ENCODE measurements at regions not wholly inside any gene's neighbourhood (a gene's known extent, or its start where the extent isn't known, plus 50 kb on each side); places are given as distances from the start of the nearest gene placed in this dataset.

GRCh38 chr9:12933957-12934356, 159.1 kb downstream of the LURAP1L start (continued):
- TF ChIP-seq, protein P1, sequence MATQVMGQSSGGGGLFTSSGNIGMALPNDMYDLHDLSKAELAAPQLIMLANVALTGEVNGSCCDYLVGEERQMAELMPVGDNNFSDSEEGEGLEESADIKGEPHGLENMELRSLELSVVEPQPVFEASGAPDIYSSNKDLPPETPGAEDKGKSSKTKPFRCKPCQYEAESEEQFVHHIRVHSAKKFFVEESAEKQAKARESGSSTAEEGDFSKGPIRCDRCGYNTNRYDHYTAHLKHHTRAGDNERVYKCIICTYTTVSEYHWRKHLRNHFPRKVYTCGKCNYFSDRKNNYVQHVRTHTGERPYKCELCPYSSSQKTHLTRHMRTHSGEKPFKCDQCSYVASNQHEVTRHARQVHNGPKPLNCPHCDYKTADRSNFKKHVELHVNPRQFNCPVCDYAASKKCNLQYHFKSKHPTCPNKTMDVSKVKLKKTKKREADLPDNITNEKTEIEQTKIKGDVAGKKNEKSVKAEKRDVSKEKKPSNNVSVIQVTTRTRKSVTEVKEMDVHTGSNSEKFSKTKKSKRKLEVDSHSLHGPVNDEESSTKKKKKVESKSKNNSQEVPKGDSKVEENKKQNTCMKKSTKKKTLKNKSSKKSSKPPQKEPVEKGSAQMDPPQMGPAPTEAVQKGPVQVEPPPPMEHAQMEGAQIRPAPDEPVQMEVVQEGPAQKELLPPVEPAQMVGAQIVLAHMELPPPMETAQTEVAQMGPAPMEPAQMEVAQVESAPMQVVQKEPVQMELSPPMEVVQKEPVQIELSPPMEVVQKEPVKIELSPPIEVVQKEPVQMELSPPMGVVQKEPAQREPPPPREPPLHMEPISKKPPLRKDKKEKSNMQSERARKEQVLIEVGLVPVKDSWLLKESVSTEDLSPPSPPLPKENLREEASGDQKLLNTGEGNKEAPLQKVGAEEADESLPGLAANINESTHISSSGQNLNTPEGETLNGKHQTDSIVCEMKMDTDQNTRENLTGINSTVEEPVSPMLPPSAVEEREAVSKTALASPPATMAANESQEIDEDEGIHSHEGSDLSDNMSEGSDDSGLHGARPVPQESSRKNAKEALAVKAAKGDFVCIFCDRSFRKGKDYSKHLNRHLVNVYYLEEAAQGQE (IDR thresholded peaks at IDR 0.05; ENCODE audit: low read depth, low read length), result 0 out of 2 replicates have a peak, but pooled peaks have one; percentile 31
- TF ChIP-seq RCOR1 (IDR thresholded peaks at IDR 0.05; ENCODE audit: low read length) (no peak), ZBTB33 (IDR thresholded peaks at IDR 0.05; ENCODE audit: borderline replicate concordance, low read depth) (no peak), RAD21 (IDR thresholded peaks at IDR 0.05; ENCODE audit: low read length) (no peak), FOSL2 (IDR thresholded peaks at IDR 0.05; ENCODE audit: borderline replicate concordance, low read depth) (peak; percentile 71), FOXJ3 (CRISPR knock-in tag; IDR thresholded peaks at IDR 0.05) (no peak), MXI1 (IDR thresholded peaks at IDR 0.05; ENCODE audit: low read depth, low read length) (no peak), RFX5 (IDR thresholded peaks at IDR 0.05; ENCODE audit: low read length) (no peak), YY1 (IDR thresholded peaks at IDR 0.05; ENCODE audit: low read depth) (no peak), SMC3 (IDR thresholded peaks at IDR 0.05; ENCODE audit: low read depth, low read length) (no peak), MAX (IDR thresholded peaks at IDR 0.05; ENCODE audit: low read depth) (0 out of 2 replicates have a peak, but pooled peaks have one; percentile 27), RXRA (IDR thresholded peaks at IDR 0.05; ENCODE audit: borderline replicate concordance, low read depth) (0 out of 2 replicates have a peak, but pooled peaks have one; percentile 23), TCF12 (IDR thresholded peaks at IDR 0.05) (peak; percentile 88), GATA2 (CRISPR knock-in tag; IDR thresholded peaks at IDR 0.05) (no peak), MEF2A (IDR thresholded peaks at IDR 0.05; ENCODE audit: borderline replicate concordance, low read depth) (no peak), EP300 (IDR thresholded peaks at IDR 0.05; ENCODE audit: borderline replicate concordance in 1 of 2, low read depth in 1 of 2, low read length in 1 of 2) (peak in 1 of 2 experiments; percentile 46; a peak in 1 of 4 replicates), NRF1 (IDR thresholded peaks at IDR 0.05; ENCODE audit: low read depth, low read length) (no peak), EZH2phosphoT487 (IDR thresholded peaks at IDR 0.05; ENCODE audit: borderline replicate concordance, low read depth) (no peak), POLR2AphosphoS5 (IDR thresholded peaks at IDR 0.05; ENCODE audit: low read depth, low read length) (no peak)
- TF ChIP-seq, protein P2, sequence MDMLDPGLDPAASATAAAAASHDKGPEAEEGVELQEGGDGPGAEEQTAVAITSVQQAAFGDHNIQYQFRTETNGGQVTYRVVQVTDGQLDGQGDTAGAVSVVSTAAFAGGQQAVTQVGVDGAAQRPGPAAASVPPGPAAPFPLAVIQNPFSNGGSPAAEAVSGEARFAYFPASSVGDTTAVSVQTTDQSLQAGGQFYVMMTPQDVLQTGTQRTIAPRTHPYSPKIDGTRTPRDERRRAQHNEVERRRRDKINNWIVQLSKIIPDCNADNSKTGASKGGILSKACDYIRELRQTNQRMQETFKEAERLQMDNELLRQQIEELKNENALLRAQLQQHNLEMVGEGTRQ (IDR thresholded peaks at IDR 0.05; ENCODE audit: borderline replicate concordance, low read depth, low read length), result no peak
- TF ChIP-seq, protein P3, sequence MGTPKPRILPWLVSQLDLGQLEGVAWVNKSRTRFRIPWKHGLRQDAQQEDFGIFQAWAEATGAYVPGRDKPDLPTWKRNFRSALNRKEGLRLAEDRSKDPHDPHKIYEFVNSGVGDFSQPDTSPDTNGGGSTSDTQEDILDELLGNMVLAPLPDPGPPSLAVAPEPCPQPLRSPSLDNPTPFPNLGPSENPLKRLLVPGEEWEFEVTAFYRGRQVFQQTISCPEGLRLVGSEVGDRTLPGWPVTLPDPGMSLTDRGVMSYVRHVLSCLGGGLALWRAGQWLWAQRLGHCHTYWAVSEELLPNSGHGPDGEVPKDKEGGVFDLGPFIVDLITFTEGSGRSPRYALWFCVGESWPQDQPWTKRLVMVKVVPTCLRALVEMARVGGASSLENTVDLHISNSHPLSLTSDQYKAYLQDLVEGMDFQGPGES (IDR thresholded peaks at IDR 0.05; ENCODE audit: low read depth, low read length), result no peak
